Left ventricle myocardium inferior (tissue), 1 donor: ENCODE measurements at regions not wholly inside any gene's neighbourhood (a gene's known extent, or its start where the extent isn't known, plus 50 kb on each side); places are given as distances from the start of the nearest gene placed in this dataset.

Experiments
- DNase-seq: peaks from one replicate; pipeline ENCODE4 v3.0.0-alpha.2; 2020
- H3K27ac ChIP-seq: fragments of 200-600 bp; replicated peaks from 2 replicates; pipeline ENCODE4 v1.8.0; 2021
- H3K27me3 ChIP-seq: fragments of 200-600 bp; 2 replicates; pipeline ENCODE4 v1.8.0; 2021; ENCODE audit warnings: low read depth
- H3K36me3 ChIP-seq: fragments of 200-600 bp; 2 replicates; pipeline ENCODE4 v1.8.0; 2021
- H3K4me1 ChIP-seq: fragments of 200-600 bp; 2 replicates; pipeline ENCODE4 v1.8.0; 2021
- H3K4me3 ChIP-seq: fragments of 200-600 bp; 2 replicates; pipeline ENCODE4 v1.8.0; 2021; ENCODE audit warnings: mild to moderate bottlenecking, moderate library complexity
- H3K9me3 ChIP-seq: fragments of 200-600 bp; replicated peaks from 2 replicates; pipeline ENCODE4 v1.8.0; 2021
- intact Hi-C: fragments of 100-400 bp; cut with micrococcal nuclease; formaldehyde crosslinking; loops from one replicate; pipeline ENCODE4 v1.11.0; 2022
- TF ChIP-seq, protein P1 (sequence below): fragments of 200-600 bp; IDR thresholded peaks from 2 replicates; pipeline ENCODE4 v1.8.0; 2021; ENCODE audit warnings: antibody characterized with exemption, mild to moderate bottlenecking, borderline replicate concordance
- donor health status: DM: no; HTN: yes; CAD: no; lungs with severe emphysema.

DNA sequence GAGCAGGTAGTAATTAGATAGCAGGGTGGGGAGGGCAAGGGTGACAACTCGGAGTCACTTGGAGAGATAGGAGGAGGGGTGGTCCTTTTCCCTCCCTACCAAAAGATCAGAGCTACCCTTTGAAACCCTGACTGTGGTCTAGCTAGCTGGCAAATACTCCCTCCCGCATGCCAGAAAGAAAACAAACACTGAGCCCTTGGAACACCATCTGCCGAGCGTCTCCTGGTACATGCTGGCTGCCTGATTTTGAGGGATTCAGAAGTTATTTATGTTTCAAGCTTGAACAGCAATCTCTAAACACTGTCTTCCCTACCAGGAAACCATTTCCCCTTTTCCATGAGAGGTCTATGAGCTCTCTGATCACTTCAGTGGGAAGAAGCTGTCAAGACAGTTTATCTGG, 291.6 kb upstream of the CFAP20DC start:
- no peaks in the 10 kb centered on the region for H3K36me3 ChIP-seq
- no peak for DNase-seq
- no peaks in the 10 kb centered on the region for H3K9me3 ChIP-seq
- TF ChIP-seq, protein P1, sequence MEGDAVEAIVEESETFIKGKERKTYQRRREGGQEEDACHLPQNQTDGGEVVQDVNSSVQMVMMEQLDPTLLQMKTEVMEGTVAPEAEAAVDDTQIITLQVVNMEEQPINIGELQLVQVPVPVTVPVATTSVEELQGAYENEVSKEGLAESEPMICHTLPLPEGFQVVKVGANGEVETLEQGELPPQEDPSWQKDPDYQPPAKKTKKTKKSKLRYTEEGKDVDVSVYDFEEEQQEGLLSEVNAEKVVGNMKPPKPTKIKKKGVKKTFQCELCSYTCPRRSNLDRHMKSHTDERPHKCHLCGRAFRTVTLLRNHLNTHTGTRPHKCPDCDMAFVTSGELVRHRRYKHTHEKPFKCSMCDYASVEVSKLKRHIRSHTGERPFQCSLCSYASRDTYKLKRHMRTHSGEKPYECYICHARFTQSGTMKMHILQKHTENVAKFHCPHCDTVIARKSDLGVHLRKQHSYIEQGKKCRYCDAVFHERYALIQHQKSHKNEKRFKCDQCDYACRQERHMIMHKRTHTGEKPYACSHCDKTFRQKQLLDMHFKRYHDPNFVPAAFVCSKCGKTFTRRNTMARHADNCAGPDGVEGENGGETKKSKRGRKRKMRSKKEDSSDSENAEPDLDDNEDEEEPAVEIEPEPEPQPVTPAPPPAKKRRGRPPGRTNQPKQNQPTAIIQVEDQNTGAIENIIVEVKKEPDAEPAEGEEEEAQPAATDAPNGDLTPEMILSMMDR: no peak
- intact Hi-C loops: no loop called here
- no peaks in the 10 kb centered on the region for H3K4me1 ChIP-seq
- no peak overlapping the region for H3K4me3 ChIP-seq
- no peak overlapping the region for H3K27ac ChIP-seq
- no peaks in the 10 kb centered on the region for H3K27me3 ChIP-seq

DNA sequence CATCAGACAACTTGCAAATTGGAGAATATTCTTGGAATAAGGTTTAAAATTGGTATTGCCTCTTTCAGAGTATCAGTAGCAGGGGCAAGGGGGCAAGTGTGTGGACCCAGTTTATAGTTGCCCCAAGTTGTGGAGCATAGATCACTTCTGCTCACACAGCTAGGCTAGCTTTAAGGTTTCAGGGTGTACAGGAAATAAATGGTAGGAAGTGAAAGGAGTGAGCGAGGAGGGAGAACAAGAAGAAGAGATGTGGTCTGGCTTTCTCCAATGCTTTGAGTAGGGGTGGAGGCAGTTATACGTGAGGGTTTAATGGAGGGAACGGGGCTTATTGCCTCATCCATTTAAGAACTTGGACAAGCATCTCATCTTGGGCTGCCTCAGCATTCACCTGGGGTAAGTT, 290.0 kb upstream of the CFAP20DC start:
- Histone ChIP-seq H3K27me3 (no peaks in the 10 kb centered on the region), H3K36me3 (no peaks in the 10 kb centered on the region), H3K27ac (no peak overlapping the region), H3K4me3 (no peak overlapping the region), H3K9me3 (no peaks in the 10 kb centered on the region), H3K4me1 (peaks cover 14% of the 10 kb centered on the region)
- no peak for DNase-seq
- TF ChIP-seq, protein P1: no peak
- intact Hi-C loops: no loop called here

DNA sequence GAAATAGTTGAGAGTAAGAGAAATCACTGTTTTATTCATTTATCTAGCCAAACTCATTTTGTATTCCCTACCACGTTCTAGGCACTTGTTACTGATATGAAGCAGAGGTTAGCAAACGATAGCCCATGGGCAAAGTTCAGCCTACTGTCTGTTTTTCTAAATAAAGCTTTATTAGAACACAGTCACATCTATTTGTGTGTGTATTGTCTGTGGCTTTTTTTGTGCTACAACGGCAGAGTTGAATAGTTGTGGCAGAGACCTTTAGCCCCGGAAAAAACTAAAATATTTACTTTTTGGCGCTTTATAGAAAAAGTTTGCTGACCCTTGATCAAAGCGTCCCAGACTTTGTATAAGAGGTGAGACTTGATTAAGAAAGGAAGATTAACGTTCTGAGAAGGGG, 289.1 kb upstream of the CFAP20DC start:
- Histone ChIP-seq H3K4me1 (peaks cover 19% of the 10 kb centered on the region), H3K4me3 (no peak overlapping the region), H3K9me3 (no peaks in the 10 kb centered on the region), H3K27ac (no peak overlapping the region), H3K27me3 (no peaks in the 10 kb centered on the region), H3K36me3 (no peaks in the 10 kb centered on the region)
- no peak for DNase-seq
- TF ChIP-seq, protein P1: no peak
- intact Hi-C loops: no loop called here

DNA sequence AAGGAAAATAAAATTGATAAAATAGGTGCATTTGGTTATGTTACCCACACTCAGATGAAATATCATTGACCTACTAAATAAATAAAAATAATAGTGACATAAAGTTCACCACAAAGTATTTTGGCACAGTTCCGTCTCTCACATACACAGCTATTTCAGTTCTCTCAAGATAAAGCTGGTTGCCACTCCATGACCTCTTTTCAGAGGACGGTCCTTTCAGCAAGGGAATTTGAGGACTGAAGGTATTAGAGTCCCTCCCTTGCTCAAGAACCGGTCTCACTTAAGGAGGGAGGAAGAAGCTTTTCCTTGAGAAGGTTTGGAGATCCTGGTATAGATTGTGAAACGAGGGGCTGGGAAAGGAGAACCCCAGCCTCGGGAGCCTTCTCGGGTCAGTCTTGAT, 285.5 kb upstream of the CFAP20DC start:
- H3K9me3 ChIP-seq: no peaks in the 10 kb centered on the region
- peak overlapping the region; percentile 67 for H3K27ac ChIP-seq
- DNase-seq: no peak

DNA sequence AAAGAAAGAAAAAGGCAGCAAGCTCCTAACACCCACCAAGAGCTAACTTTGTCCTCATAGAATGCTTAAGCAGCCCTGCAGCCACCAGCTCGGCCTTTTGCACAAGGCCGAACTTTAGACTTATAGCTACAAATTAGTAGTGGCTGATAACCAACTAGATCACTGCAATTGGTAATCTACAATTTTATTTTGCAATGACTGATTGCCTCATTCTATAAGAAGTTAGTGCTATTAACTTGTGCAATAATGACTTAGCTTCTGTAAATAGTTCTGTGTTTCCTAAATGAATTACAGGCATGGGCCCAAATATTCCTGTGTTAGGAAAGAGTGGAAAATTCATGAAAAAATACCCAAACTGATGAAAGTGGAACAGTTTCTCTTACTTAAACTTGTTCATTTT, 284.8 kb upstream of the CFAP20DC start:
- Histone ChIP-seq H3K4me1 (peaks cover 19% of the 10 kb centered on the region), H3K36me3 (no peaks in the 10 kb centered on the region), H3K9me3 (no peaks in the 10 kb centered on the region), H3K27ac (peak overlapping the region; percentile 67), H3K27me3 (no peaks in the 10 kb centered on the region), H3K4me3 (no peak overlapping the region)
- DNase-seq: no peak
- intact Hi-C loops: no loop called here
- TF ChIP-seq, protein P1: no peak

More for the DNA sequence above, 285.5 kb upstream of the CFAP20DC start:
- H3K36me3 ChIP-seq: no peaks in the 10 kb centered on the region
- H3K27me3 ChIP-seq: no peaks in the 10 kb centered on the region
- TF ChIP-seq, protein P1: no peak
- peaks cover 19% of the 10 kb centered on the region for H3K4me1 ChIP-seq
- intact Hi-C loops: no loop called here
- no peak overlapping the region for H3K4me3 ChIP-seq

DNA sequence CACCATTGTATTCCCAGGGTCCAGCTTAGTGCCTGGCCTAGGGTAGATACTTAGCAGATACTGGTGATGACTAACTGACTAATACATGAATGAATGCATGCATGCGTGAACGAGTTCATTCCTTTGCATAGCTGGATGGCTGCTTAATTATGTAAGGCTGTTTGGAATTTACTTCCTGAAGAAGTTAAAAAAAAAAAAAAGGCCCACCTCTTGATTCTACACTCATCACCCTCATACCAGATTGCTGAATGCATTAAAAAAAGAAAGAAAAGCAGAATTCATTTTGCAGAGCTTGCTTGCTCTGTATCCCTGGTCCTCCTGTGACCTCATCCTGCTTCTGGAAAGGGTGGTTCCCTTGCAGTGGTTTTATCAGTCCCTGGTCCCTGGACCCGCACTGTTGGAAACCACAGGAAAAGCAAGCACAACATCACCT, 277.6 kb upstream of the CFAP20DC start:
- Histone ChIP-seq H3K27ac (no peak overlapping the region), H3K27me3 (no peaks in the 10 kb centered on the region), H3K9me3 (no peaks in the 10 kb centered on the region), H3K4me3 (no peak overlapping the region), H3K4me1 (no peaks in the 10 kb centered on the region), H3K36me3 (no peaks in the 10 kb centered on the region)
- TF ChIP-seq, protein P1: no peak
- no peak for DNase-seq
- intact Hi-C loops: no loop called here
